SU-DHL-6 (cell line): ENCODE measurements at regions not wholly inside any gene's neighbourhood (a gene's known extent, or its start where the extent isn't known, plus 50 kb on each side); places are given as distances from the start of the nearest gene placed in this dataset.

Experiments used
- EZH2phosphoT487 ChIP-seq: fragments of 200-600 bp; sonication (generic), shearing (Covaris generic); conservative IDR thresholded peaks from 2 replicates; pipeline ENCODE4 v1.6.1; 2018; ENCODE audit warnings: mild to moderate bottlenecking, antibody characterized with exemption, low read length, moderate library complexity, mixed read lengths
- TF ChIP-seq, protein P1 (sequence below): fragments of 200-600 bp; sonication (generic); IDR thresholded peaks from one replicate; pipeline ENCODE4 v1.5.1; 2017; ENCODE audit warnings: antibody characterized with exemption, mild to moderate bottlenecking, low read length, moderate library complexity; ENCODE audit not compliant: insufficient read depth, poor library complexity, severe bottlenecking

DNA sequence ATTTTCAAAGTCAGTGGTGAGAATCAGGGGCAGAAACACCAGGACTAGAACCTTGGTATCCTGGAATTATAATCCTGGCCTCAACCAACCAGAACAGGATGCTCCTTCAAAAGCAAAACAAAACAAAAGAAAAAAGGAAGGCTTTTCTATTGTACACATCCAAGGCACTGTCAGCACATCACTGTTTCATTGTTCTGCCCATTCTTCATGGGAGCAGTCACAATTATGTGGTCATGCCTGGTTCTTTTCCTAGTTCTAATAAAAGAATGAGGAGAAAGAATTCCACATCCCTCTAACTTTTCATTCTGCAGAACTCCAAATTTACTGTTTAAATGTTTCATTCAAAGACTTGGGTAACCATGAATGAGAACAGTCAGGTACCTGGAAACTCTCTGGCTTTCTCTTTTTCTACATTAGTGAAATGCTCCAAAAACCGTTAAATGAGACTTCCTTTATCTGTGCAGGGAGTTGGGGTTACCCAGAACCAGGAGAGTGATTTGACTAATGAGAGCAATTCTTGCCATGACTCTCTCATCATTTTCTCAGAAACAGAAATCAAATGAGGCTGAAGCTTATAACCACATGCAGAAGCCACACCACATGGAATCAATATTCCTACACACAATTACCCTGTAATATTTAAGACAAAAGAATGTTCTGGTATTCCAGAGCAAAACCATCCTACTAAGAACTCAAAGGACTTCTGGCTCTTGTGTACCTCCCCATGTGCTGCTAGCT lies 110.9 kb upstream of the CCDC150 start:
- TF ChIP-seq, protein P1, sequence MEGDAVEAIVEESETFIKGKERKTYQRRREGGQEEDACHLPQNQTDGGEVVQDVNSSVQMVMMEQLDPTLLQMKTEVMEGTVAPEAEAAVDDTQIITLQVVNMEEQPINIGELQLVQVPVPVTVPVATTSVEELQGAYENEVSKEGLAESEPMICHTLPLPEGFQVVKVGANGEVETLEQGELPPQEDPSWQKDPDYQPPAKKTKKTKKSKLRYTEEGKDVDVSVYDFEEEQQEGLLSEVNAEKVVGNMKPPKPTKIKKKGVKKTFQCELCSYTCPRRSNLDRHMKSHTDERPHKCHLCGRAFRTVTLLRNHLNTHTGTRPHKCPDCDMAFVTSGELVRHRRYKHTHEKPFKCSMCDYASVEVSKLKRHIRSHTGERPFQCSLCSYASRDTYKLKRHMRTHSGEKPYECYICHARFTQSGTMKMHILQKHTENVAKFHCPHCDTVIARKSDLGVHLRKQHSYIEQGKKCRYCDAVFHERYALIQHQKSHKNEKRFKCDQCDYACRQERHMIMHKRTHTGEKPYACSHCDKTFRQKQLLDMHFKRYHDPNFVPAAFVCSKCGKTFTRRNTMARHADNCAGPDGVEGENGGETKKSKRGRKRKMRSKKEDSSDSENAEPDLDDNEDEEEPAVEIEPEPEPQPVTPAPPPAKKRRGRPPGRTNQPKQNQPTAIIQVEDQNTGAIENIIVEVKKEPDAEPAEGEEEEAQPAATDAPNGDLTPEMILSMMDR = no peak
- TF ChIP-seq EZH2phosphoT487 = no peak
